ENCODE measurements at regions not wholly inside any gene's neighbourhood (a gene's known extent, or its start where the extent isn't known, plus 50 kb on each side); places are given as distances from the start of the nearest gene placed in this dataset.

- DNase-seq: no peak
Observed at GRCh38 chr16:82488460-82488859, 138.3 kb upstream of the CDH13 start.

GRCh38 chr16:82481455-82481854 lies 145.3 kb upstream of the CDH13 start:
- DNase-seq: no peak

GRCh38 chr16:82476786-82477185 lies 150.0 kb upstream of the CDH13 start:
- no peak for DNase-seq

DNA sequence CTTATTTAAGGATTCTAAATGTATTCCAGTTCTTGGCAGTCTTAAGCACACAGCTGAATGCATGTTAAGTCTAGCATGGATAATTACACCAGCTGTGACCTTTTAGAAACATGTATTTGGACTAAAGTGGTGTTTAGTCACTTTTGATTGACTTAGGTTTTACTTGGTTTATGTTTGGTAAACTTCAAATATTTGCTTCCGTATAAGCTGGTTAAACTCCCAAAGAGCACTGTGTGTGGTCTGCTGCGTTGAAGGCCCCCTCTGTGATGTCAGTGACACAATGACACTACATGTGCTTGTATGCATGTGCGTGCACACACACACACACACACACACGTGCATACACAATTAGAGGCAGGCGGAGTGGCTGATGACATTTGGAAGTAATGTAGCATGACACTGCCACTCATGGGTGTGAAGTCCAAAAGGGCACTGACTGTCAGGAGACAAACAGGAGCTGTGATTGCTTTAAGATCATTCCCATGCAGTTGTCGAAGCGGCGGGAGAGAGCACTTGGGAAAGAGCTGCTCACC lies 156.1 kb upstream of the CDH13 start:
- DNase-seq: peak; percentile 89

DNA sequence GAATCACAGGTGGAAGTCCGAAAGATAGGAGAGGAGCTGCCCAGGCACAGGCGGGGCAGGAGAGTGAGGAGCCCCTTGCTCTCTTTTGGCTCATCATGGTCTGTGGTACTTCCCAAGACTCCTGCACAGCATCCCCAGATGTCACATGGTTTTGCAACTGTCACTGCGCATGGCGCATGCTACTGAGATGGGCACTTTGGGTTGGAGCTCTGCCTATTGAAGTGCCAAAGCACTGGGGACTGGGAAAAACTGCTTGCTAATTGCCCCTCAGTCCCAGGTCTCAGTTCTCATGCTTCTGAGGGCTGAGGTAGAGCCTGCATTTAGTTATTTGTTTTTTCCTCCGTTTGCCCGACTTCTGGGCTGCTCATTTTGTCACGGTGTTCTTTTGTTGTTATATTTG lies 156.8 kb upstream of the CDH13 start:
- DNase-seq: peak; percentile 76

DNA sequence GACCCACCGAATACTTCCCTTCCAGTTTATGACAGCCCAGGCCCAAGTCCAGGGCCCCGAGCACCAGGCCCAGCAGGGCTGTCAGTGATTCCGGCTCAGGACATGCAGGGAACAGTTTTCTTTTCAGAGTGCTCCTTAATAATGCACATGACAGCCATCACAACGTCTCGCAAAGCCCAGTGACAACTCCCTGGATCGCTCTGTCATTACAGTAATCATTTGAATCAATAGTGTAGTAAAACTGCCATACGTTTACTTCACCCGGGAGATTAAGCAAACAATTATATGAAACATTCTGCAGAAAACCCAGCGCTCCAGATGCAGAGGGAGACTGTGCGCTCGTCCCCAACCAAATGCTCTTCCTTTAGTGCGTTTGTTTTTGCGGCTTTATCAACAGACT lies 162.6 kb upstream of the CDH13 start:
- DNase-seq: no peak

GRCh38 chr16:82460766-82461165 lies 166.0 kb upstream of the CDH13 start:
- DNase-seq: no peak

DNA sequence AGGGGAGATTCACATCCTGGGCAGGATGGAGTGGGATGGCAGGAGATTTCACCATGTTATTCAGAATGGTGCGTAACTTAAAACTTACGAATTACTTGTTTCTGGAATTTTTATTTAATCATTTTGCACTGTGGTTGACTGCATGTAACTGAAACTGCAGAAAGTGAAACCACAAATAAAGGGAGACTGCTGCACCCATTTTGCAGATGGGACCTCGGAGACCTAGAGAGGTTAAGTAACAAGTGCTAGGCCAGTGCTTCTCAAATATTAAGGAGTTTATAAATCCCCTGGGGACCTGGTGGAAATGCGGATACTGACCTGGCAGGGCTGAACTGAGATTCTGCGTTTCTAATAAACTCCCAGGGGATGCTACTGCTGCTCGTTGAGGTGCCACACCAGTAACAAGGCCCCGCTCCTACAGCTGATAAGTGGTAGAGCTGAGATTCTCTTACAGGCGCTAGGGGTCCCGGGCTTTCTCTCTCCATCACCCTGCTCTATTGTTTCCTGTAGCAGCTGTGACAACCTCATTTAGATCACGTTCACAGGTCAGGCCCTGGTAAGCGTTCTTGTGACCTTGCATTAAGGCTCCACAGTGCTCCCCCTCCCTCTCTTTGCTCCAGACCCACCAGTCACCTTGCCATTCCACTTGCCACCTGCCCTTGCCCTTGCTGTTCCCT lies 167.1 kb upstream of the CDH13 start:
- DNase-seq: no peak

GRCh38 chr16:82456683-82457082 lies 170.1 kb upstream of the CDH13 start:
- DNase-seq: peak; percentile 78

DNA sequence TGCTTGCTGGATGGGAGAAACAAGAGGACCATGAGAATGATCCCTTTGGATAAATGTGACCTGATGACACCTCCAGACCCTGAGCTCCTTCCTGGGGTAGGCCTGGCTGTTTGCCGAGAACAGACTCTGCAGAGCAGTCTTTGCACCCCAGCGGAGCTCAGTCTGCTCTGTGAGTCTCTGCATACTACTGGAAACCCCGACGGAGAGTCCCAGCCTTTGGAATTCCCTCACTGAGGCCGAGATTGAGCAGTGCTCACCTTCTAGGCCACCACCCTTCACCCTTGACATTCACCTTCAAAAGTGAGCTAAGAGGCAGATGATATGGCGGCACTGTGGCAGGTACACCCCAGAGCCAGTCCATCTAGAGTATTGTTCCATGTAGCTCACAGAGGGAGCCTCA lies 172.2 kb upstream of the CDH13 start:
- DNase-seq: no peak

- DNase-seq: no peak
Observed at GRCh38 chr16:82454152-82454551, 172.6 kb upstream of the CDH13 start.

DNA sequence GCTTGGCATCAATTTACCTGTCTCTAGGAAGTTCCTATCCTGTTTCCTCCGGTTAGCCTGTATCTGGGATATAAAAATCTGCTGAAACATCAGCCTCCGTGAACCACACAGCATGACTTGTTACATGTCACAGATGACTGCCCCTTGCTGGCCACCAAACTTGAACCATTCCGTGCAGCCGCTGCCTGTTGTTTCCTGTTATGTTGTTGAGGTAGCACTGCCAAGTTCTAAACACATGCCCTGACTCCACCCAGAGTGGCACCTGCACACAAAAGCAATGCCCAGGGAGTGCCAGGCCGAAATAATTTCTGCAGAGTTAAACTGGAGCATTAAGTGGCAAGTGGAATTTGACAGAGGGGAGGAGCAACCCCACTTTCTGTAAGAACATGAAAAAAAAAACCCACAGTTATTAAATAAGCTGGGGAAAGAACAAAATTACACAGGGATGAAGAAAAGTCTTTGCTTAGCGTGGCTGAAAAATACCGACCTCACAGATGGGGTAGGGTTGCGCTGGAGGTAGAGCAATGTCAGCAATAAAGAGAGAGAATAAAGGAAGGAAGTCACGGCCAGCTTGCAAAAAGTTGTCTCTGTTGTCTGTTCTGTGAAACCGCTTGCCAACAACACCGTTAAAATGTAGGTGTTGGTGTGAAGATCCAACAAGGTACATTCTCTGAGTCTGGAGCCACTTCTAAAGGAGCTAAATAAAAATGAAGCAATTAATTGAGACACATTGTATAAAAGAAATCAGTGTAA lies 174.6 kb upstream of the CDH13 start:
- DNase-seq: no peak

DNA sequence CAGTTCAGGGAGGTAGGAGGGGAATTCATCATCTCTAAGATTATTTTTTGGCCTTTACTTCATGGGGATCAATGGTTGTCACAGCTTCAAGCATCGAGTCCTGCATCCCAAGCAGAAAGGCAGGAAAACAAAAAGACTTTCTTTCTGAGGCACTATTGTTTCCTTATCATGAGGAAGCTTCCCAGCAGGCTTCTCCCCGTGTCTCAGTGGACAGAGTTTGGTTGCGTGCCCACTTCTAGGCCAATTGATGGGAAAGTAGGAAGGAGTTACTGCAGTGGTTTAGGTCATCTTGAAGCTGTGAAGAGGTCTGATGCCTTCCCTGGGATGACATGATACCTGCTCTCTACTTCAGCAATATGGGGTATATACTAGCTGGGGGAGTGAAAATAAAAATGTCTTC lies 175.3 kb upstream of the CDH13 start:
- DNase-seq: no peak

DNA sequence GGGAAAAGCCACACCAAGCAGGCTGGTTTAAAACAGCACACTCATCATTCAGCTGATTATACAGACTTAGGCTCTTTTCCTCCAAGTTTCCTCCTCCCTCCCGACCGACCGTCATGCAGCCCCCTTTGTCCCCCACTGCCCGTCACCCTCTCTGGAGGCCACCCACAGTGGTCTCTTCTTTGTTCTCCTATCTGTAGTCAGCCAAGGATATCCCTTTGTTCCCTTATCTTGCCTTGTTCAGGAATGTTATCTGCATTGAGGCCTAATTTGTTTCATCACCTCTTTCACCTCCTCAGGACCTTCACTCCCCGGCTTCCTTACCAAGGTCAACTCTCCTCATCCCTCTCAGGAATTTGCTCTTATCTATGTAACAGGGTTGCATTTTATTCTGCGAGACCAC lies 186.4 kb upstream of the CDH13 start:
- no peak for DNase-seq

- DNase-seq: no peak
Observed at GRCh38 chr16:82439678-82440293, 187.0 kb upstream of the CDH13 start.

GRCh38 chr16:82433042-82433441 lies 193.7 kb upstream of the CDH13 start:
- DNase-seq: no peak

DNA sequence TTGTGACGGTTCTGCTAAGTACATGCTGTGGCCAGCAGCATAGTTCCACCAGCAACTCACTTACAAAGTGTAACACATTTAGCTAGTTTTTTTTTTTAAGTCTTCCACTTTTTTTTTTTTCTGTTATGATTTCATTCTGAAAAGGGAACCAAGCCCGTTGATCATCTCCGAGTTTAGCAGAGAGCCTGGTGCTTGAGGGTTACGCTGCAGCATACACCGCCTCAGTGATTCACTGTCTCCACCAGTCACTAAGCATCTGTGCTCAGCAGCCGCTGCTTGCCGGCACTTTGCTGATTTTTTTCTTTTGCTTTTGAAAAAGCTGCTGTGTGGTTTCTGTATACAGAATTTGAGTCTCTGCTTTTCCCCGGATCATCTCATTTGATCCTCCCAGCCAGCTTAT lies 194.5 kb upstream of the CDH13 start:
- peak; percentile 29 for DNase-seq

DNA sequence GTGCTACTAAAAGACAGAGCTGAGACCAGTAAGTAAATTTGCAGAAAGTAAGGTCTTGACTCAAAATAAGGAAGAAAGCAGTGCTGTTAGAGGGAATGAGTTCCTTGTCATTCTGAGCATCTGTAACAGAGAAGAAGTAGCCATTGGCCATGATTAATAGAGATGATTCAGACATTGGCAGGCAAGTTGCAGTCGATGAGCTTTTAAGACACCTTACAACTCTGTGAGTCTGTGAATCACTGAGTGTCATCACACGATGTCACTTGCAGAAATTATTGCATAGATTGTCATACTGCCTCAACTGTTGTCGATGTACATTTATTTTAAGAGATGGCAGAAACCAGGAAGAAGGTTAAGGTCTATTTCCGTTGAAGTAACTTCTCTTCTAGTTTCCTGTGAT lies 201.1 kb upstream of the CDH13 start:
- no peak for DNase-seq

DNA sequence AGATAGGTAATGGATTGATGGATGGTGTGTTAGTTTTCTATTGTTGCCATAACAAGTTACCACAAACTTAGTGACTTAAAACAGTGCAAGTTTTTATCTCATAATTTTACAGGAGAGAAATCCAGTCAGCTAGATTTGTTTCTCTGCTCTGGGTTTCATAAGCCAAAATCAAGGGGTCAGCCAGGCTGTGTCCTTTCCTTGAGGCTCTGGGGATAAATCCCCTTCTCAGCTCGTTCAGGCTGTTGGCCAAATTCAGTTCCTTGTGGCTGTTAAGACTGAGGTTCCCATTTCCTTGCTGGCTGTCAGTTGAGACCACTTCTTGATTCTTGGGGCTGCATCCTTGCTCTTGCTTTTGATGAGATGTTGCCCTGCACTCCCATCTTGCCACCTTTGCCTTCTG lies 204.9 kb upstream of the CDH13 start:
- no peak for DNase-seq

- DNase-seq: no peak
Observed at GRCh38 chr16:82419332-82419731, 207.4 kb upstream of the CDH13 start.

DNA sequence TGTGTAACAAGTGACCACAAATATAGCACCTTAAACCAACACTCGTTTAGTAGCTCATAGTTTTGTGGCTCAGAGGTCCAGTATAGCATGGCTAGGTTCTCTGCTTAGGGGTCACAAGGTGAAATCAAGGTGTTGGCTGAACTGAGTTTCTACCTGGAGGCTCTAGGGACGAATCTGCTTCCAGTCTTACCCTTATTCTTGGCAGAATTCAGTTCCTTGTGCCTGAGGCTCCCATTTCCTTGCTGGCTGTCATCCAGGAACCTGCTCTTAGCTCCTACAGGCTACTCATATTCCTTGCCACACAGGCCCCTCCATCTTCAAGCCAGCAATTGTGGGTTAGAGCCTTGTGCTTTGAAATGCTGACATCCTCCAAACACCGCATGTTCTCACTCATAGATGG lies 212.3 kb upstream of the CDH13 start:
- no peak for DNase-seq

DNA sequence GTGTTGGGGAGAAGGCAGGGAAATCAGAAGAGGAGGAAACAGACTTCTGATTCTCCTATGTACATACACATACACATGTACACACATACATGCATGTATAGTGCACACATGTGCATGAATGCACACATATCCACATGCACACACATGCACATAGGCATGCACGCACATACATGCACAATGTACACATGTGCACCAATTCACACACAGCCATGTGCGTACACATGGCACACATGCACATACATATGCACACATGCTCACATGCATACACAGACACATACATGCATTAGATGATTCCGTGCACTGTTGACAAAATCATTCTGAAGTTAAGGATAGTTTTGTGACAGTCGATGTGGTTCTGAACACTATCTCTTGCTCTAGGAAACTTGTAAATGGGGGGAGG lies 214.0 kb upstream of the CDH13 start:
- DNase-seq: no peak

DNA sequence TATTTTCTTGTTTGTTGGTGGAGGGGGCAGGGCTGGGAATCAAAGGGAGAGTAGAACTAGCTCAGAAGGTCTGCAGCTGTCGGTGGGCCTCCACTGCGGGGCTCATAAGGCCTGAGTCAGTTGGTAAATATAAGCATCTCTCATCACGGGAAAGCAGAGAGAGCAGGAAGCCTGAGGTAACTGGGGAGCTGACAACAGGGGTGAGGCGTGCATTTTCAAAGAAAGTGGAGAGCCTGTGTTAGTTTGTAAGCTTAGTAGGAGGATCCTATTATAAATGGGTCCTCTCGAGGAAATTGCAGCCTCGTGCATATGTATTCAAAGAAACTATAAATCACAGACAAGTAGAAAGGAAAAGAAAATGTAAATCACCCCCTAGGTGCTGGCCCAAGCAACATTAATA lies 221.0 kb upstream of the CDH13 start:
- DNase-seq: no peak
